ENCODE measurements at regions not wholly inside any gene's neighbourhood (a gene's known extent, or its start where the extent isn't known, plus 50 kb on each side); places are given as distances from the start of the nearest gene placed in this dataset.

DNA sequence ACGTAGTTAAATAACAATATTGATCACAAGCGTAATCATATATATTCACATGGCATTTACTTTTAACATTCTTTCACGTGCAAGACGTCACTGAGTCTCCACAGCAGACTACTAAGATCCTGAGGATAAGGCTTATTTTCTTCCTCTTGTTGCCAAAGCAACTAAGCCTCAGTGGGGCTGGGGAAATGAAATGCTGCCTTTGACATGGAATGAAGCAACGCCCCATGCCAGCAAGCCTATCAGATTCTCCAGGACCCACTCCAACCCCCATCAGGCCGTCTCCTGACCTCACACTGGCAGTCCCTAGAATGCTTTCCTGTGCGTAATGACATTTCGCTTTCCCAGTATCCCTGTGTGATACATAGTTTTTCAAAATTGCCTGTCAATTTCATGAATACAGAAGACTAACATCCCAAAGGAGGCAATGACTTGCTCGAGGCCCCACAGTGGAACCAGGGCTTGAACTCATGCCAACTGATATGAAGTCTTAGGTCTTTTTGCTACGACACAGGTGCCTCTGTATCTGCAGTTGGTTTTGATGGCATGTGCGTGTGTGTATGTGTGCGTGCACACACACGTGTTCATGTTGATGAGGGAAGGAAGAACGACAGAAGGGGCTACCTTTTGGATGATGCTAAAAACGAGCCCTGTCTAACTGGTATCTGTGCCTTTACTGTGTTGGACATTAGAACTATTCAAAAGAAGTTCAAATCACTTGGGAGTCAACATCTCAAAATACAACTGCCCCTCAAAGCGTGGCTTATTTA is 239.1 kb downstream of the VRK1 start:
- BruUV-seq (replicated peaks) = no TSS peak
- intact Hi-C loops (cut with micrococcal nuclease) (no loop called here), in situ Hi-C loops (cut with MboI; ENCODE audit: low sequenced_read_pairs) (no loop called here), dilution Hi-C loops (cut with HindIII; ENCODE audit: low sequenced_read_pairs, unreplicated experiment) (no loop called here)
- no peak overlapping the region for H2BK5ac ChIP-seq (ENCODE audit: low read depth, low read length, poor library complexity, severe bottlenecking)
- no peak overlapping the region for H2AFZ ChIP-seq (replicated peaks; ENCODE audit: low read length, poor library complexity)
- H3K27ac ChIP-seq (ENCODE audit: insufficient read depth, low read length) = no peak overlapping the region
- H3K27me3 ChIP-seq (ENCODE audit: control insufficient read depth, insufficient read depth, low read length) = no peaks in the 10 kb centered on the region
- H4K20me1 ChIP-seq (ENCODE audit: insufficient read depth, low read length) = no peaks in the 10 kb centered on the region
- no peak overlapping the region for H3K14ac ChIP-seq (replicated peaks; ENCODE audit: low read depth, low read length)
- ATAC-seq (ENCODE audit: low read depth) (no peak), DNase-seq (no peak)
- no peak overlapping the region for H3K4me2 ChIP-seq (ENCODE audit: low read depth, low read length)
- no peak overlapping the region for H2BK20ac ChIP-seq (ENCODE audit: low read depth, low read length)
- no peak overlapping the region for H4K91ac ChIP-seq (ENCODE audit: insufficient read depth, low read depth, low read length)
- H3K4ac ChIP-seq (ENCODE audit: low read depth, low read length) = no peak overlapping the region
- H2AK9ac ChIP-seq (replicated peaks; ENCODE audit: low read depth, low read length, poor library complexity) = no peak overlapping the region
- WGBS, 2 experiments (ENCODE audit: extremely low coverage in 2 of 2, insufficient read length in 1 of 2) = 20% methylated on average over 1 of the region's 16 CpGs; no CpG with 5 or more reads in 1 of the 2 experiments
- ChIA-PET POLR2A (ENCODE audit: unreplicated experiment) (no interaction called here), CTCF (no interaction called here)
- no peak overlapping the region for H3K4me3 ChIP-seq (ENCODE audit: insufficient read depth, low read depth, low read length)
- no peak overlapping the region for H3K9ac ChIP-seq (ENCODE audit: low read depth, low read length)
- H2BK15ac ChIP-seq (ENCODE audit: low read depth, low read length) = no peak overlapping the region
- TF ChIP-seq POLR2A (IDR thresholded peaks at IDR 0.05; ENCODE audit: low read depth, low read length) (no peak), CHD1 (IDR thresholded peaks at IDR 0.05; ENCODE audit: low read depth, low read length) (no peak), MAFK (IDR thresholded peaks at IDR 0.05; ENCODE audit: low read depth, low read length) (no peak), MXI1 (IDR thresholded peaks at IDR 0.05; ENCODE audit: borderline replicate concordance, low read depth, low read length) (no peak), FOS (IDR thresholded peaks at IDR 0.05; ENCODE audit: low read depth, low read length) (no peak), RFX5 (IDR thresholded peaks at IDR 0.05; ENCODE audit: low read depth, low read length) (no peak), NFE2L2 (IDR thresholded peaks at IDR 0.05; ENCODE audit: low read depth, low read length) (no peak), BHLHE40 (IDR thresholded peaks at IDR 0.05; ENCODE audit: low read depth, low read length) (no peak), SMC3 (IDR thresholded peaks at IDR 0.05; ENCODE audit: low read depth, low read length) (no peak), RCOR1 (IDR thresholded peaks at IDR 0.05; ENCODE audit: insufficient replicate concordance, low read length) (no peak), MAZ (IDR thresholded peaks at IDR 0.05; ENCODE audit: borderline replicate concordance, low read depth, low read length) (no peak), CEBPB (IDR thresholded peaks at IDR 0.05; ENCODE audit: low read depth, low read length) (no peak)
- TF ChIP-seq, protein P1, sequence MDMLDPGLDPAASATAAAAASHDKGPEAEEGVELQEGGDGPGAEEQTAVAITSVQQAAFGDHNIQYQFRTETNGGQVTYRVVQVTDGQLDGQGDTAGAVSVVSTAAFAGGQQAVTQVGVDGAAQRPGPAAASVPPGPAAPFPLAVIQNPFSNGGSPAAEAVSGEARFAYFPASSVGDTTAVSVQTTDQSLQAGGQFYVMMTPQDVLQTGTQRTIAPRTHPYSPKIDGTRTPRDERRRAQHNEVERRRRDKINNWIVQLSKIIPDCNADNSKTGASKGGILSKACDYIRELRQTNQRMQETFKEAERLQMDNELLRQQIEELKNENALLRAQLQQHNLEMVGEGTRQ (IDR thresholded peaks at IDR 0.05; ENCODE audit: low read depth, low read length) = no peak
- TF ChIP-seq, protein P2, sequence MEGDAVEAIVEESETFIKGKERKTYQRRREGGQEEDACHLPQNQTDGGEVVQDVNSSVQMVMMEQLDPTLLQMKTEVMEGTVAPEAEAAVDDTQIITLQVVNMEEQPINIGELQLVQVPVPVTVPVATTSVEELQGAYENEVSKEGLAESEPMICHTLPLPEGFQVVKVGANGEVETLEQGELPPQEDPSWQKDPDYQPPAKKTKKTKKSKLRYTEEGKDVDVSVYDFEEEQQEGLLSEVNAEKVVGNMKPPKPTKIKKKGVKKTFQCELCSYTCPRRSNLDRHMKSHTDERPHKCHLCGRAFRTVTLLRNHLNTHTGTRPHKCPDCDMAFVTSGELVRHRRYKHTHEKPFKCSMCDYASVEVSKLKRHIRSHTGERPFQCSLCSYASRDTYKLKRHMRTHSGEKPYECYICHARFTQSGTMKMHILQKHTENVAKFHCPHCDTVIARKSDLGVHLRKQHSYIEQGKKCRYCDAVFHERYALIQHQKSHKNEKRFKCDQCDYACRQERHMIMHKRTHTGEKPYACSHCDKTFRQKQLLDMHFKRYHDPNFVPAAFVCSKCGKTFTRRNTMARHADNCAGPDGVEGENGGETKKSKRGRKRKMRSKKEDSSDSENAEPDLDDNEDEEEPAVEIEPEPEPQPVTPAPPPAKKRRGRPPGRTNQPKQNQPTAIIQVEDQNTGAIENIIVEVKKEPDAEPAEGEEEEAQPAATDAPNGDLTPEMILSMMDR (conservative IDR thresholded peaks at IDR 0.05; ENCODE audit: low read depth, low read length) = no peak
- TF ChIP-seq, protein P3, sequence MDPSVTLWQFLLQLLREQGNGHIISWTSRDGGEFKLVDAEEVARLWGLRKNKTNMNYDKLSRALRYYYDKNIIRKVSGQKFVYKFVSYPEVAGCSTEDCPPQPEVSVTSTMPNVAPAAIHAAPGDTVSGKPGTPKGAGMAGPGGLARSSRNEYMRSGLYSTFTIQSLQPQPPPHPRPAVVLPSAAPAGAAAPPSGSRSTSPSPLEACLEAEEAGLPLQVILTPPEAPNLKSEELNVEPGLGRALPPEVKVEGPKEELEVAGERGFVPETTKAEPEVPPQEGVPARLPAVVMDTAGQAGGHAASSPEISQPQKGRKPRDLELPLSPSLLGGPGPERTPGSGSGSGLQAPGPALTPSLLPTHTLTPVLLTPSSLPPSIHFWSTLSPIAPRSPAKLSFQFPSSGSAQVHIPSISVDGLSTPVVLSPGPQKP (IDR thresholded peaks at IDR 0.05; ENCODE audit: borderline replicate concordance, low read depth, low read length) = no peak
- no peak overlapping the region for H2BK120ac ChIP-seq (ENCODE audit: low read depth, low read length)
- H3K9me1 ChIP-seq (ENCODE audit: insufficient read depth, low read length) = no peaks in the 10 kb centered on the region
- H3K9me3 ChIP-seq (ENCODE audit: control insufficient read depth, insufficient read depth, low read length) = peaks cover 36% of the 10 kb centered on the region
- H3K79me1 ChIP-seq (ENCODE audit: low read depth in 1 of 2, low read length in 2 of 2) = no peaks in the 10 kb centered on the region
- no peak overlapping the region for H3K18ac ChIP-seq (ENCODE audit: low read depth, low read length)
- H2AK5ac ChIP-seq (ENCODE audit: low read depth, low read length) = no peak overlapping the region
- H4K5ac ChIP-seq (ENCODE audit: low read depth, low read length) = no peak overlapping the region
- H3K23ac ChIP-seq (ENCODE audit: low read depth, low read length) = no peak overlapping the region
- H4K8ac ChIP-seq (ENCODE audit: low read depth in 2 of 2, low read length in 2 of 2) = no peak overlapping the region
- no peak overlapping the region for H3K56ac ChIP-seq (ENCODE audit: extremely low read depth, insufficient read depth, low read length)
- H3K36me3 ChIP-seq (ENCODE audit: control insufficient read depth, insufficient read depth, low read length) = no peaks in the 10 kb centered on the region
- no peaks in the 10 kb centered on the region for H3K4me1 ChIP-seq (ENCODE audit: control insufficient read depth, insufficient read depth, low read length)

All from IMR-90 (cell line).